ENCODE measurements at regions not wholly inside any gene's neighbourhood (a gene's known extent, or its start where the extent isn't known, plus 50 kb on each side); places are given as distances from the start of the nearest gene placed in this dataset.
"Not testable (repeated sequence)": the region's sequence is repeated elsewhere in the genome, so short reads cannot be mapped to it uniquely, and the experiment has no call there.

DNA sequence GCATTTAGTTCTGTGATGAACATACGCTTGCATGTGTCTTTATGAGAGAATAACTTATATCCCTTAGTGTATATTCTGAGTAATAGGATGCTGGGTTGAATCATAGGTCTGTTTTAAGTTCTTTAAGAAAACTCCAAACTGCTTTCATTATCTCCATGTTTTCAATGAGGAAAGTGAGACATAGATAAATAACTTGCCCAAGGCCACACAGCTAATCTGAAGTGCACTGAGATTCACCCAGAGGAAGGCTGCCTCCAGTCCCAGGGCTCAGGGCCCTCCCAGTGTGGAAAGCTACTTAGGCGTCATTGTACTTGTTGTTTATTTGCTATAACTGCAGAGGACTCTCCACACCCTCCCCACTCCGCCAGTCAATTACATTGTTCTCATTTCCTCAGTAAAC, 126.7 kb downstream of the INHBA start:
- no peak for DNase-seq

DNA sequence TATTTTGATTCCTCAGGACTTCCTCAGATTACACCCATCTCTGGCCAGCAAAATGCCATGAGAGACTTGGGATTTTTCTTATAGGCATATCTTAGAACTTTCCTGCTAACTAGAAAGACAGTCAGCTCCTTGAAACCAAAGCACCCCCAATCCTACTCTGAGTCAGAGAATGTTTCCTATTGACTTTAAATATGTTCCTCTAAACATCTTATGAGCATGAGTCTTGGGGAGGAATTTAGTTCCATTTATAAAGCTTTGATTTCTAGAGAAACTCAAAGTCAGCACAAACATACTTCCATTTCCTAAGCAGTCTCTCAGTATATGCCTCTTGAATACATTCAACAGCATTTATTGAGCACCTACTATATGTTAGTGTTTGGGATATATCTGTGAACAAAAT, 128.5 kb downstream of the INHBA start:
- DNase-seq, result no peak

DNA sequence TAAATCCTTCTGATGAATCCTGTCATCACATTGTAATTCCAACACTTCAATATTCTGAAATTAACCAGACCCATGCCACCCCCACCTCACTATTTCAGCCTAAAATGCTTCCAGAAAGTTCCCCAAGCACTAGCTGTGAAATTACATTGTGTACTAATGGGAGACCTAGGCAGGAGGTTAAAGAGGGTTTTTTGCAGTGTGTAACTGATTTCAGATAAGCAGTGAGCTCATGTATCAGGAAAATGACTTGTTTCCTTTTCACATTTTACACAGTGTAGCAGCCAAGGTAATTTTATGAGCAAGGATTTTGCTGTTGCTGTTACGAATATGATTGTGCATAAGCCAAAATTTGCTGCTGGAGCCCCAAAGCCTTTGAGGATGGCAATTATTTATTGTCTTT, 129.0 kb downstream of the INHBA start:
- DNase-seq, result no peak

DNA sequence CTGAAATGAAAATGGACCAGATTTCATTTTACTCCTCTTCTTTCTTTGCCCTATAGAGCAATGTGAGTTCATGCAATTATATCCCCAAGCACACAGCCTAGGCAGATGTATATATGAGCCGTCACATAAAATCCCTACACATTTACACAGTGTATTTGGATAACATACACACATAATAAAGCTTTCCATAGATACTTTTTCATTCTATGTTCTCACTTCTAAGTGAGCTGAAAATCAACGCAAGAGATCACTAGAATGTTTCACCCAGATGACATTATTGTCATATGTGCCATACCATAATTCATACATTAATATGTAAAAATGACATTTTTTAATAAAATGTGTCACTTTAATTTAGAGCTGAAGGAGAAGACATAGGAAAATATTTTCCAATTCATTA, 129.4 kb downstream of the INHBA start:
- DNase-seq, result no peak

DNA sequence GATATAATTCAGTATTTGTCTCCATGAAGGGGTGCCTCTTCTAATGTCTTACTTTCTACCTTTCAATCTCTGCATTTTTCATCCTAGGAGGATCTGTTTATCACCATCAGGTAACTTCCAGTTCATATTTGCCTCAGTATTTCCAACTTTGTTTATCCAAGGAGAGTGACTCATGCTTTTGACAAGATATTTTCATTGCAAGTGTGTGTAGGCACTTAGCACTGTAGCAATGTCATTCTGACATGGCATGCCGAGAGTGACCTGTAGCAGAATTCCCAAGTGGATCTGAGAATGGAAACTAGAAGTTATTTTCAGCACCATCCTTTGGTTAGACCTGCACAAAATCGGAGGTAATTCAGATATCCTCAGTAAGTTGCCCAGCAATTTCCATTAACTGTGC, 129.9 kb downstream of the INHBA start:
- DNase-seq, result no peak

DNA sequence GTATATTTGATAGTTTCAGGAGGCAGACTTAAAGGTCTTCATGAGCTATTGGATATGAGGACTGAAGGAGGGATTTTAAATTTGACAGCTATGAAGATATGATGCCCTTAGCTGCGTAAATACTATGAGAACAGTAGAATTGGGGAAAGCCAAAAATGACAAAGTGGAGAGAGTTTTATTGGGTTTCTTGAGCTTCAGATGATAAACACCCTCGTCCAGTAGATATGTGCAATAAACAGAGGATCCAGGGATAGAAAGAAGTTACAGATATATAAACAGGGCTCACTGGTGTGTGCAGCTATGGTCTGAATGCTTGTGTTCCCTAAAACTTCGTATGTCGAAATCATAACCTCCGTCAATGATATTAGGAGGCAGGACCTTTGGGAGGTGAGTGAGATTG, 131.3 kb downstream of the INHBA start:
- no peak for DNase-seq

DNA sequence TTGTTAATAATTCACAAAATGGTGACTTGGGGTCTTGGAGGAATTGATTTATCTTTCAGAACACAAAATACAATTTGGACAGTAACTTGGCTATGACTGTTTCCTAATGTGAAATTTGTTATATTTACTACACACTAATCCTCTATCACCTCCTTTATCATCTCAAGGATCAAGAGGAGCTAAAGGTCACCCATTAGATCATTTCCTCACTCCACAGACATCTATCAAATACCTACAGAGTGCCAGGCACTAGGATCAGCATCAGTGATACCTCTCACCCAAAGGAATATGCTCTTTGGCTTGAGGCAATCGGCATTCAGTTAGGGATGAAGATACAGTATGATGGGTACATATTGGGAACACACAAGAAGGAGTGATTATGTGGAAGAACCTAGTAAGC, 132.1 kb downstream of the INHBA start:
- no peak for DNase-seq

DNA sequence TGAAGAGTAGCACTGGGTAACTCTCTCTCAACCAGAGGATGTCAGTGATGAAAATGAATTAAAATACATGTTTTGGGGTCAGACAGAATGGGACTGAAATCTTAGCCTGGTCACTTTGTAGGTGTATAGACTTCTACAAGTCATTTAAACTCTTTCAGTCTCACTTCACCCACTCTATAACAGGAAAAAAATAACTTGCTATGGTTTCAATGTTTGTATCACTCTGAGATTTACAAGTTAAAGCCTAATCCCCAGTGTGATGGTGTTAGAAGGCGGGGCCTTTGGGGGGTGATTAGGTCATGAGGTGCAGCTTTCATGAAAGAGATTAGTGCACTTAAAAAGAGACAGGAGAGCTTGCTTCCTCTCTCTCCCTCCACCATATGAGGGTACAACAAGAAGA, 134.8 kb downstream of the INHBA start:
- DNase-seq, result no peak

DNA sequence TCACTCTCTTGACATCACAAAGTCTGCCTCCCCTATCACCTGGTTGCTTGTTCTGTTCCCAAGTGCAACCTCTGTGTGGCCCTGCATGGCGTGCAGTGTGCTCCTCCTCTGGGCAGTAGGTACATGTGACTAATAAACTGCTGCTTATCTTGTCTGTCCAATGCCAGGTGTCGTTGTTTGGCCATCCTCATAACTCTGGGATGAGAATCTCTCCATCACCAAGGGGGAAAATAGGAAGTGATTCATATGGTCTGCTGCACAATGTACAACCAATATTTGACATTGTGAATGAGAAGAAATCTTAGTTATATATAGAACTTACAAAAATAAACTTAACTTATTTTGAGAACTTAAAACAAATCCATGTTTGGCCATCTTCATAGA, 135.2 kb downstream of the INHBA start:
- no peak for DNase-seq

DNA sequence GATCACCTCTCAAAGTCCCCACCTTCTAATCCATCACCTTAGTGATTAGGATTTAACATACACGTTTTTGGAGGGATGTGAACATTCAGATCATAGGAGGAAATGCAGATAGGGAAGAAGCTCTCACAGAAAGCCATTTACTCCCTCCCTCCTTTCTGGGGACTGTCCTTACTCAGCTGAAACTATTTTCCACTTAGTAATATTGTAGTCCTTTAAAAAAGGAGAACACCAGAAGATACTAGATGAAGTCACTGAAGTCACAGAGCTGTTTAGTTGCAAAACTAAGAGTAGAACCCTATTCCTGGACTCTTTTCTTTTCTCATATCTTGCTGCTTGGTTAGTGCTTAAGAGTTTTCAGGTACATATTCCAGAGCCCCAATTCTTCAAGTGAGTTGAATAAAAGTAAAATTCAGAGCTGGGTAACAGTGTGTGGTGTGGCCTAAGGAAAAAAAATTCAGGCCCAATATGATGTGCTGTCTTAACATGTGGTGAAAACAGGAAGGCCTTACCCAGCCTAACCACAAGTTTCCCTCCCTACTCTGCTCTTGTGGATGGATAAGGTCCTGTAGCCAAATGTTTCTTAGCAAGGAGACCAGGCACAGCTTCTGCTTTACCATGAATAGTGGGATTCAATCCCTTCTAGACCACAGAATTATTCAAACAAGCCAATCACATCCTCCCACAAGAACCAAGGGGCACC, 135.7 kb downstream of the INHBA start:
- no peak for DNase-seq

DNA sequence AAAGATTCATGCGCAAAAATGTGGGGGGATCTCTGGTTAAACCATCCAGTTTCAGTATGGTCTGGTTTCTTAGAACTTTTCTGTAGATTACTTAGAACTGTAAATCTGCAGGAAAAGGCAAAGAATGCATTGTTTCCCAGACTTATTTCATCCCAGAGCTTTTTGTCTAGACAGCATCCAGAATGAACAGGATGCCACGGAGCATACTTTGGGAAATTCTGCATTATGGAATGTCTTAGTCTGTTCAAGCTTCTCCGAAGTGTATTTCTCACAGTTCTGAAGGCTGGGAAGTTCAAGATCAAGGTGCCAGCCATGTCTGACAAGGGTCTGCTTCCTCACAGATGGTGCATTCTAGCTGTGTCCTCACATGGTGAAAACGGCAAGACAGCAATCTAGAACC, 136.3 kb downstream of the INHBA start:
- no peak for DNase-seq

DNA sequence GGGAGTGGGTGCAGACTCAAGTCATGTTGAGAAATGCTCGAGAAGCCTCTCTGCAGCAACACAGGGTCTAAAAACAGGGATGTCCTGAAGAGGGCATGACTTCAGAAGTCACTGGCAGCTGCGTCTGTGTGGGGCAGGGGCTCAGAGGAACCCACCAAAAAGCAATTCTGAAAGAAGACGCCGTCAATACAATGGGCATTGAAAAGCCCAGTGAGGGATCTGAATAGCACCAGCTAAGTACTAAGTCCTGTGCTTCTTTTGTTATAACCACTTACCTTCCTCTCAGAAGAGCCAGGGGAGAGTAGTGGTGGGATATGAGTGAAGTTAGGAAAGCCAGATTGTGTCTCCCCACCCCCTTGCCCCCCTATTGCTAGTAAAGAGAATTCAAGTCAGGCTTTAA, 137.2 kb downstream of the INHBA start:
- no peak for DNase-seq

DNA sequence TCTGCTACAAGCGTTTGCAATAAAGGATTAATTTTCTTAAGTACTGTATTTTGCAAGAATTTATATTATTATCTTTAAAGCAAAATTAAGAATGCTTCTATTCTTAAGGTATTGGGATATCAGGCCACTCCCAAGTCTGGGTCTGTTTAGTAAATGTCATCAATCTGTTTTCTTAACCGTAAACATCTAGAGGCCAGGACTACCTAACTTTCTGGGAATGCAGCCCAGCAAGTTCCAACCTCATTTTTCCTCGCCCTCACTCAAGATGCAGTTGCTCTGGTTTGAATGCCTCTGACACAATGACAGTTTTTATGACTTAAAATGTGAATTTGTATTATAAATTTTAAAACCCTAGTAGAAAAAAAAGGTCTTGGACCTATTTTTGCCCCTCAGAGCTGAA, 143.5 kb downstream of the INHBA start:
- no peak for DNase-seq

DNA sequence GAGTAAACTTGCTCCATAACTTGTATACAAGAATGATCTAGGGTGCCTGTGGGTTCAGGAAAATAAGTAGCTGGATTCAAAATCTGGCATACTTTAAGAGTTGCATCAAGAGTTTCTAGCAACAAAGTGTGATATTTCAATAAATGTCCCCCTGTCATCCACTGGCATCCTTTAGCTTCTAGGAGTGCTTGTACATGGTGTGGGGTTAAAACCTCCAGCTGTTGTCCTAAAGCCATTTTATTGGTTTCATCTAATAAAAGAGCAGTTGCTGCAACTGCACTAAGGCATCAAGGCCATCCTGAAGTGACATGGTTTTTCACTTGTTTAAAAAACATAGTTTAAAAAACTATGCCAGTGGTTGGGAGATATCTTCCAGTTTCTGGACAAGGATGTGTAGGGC, 148.4 kb downstream of the INHBA start:
- DNase-seq, result no peak

DNA sequence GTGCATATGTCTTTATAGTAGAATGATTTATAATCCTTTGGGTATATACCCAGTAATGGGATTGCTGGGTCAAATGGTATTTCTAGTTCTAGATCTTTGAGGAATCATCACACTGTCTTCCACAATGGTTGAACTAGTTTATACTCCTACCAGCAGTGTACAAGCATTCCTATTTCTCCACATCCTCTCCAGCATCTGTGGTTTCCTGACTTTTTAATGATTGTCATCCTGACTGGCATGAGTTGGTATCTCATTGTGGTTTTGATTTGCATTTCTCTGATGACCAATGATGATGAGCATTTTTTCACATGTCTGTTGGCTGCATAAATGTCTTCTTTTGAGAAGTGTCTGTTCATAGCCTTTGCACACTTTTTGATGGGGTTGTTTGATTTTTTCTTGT, 152.8 kb downstream of the INHBA start:
- not testable (repeated sequence) for DNase-seq

DNA sequence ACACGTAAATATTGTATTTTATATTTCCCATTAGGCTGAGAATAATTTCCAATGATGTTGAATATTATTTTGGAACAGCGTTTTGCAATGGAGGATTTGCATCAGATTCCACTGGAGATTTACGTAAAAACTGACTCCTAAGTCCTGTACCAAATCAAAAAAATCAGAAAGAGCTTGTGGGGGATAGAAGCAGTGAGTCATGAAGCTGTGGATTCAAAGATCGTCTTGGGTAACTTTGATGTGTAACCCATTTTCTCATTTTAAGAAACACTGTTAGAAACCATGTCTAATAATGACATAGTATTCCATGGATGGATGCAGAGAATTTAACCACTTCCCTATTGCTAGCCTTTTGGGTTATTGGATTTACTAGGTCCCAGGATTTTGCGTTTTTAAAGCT, 158.6 kb downstream of the INHBA start:
- no peak for DNase-seq

DNA sequence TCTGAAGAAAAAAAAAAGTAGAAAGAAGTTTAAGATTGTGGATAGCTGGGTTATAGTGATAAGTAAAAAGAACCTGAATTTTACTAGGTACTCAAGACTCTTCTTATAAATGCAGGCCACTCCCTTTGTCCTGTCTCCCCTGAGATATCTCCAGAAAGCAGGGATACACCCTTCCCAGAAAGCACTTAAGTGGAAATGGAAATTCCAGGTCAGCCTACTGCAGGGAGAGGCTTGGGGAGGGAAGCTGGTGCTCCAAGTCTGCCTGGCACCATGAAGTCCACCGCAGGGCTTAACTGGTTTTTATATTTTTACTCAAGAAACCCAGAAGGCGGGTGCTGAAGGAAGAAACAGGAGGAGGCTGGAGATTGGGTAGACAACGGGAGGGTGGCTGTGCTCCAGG, 162.3 kb downstream of the INHBA start:
- DNase-seq, result no peak

DNA sequence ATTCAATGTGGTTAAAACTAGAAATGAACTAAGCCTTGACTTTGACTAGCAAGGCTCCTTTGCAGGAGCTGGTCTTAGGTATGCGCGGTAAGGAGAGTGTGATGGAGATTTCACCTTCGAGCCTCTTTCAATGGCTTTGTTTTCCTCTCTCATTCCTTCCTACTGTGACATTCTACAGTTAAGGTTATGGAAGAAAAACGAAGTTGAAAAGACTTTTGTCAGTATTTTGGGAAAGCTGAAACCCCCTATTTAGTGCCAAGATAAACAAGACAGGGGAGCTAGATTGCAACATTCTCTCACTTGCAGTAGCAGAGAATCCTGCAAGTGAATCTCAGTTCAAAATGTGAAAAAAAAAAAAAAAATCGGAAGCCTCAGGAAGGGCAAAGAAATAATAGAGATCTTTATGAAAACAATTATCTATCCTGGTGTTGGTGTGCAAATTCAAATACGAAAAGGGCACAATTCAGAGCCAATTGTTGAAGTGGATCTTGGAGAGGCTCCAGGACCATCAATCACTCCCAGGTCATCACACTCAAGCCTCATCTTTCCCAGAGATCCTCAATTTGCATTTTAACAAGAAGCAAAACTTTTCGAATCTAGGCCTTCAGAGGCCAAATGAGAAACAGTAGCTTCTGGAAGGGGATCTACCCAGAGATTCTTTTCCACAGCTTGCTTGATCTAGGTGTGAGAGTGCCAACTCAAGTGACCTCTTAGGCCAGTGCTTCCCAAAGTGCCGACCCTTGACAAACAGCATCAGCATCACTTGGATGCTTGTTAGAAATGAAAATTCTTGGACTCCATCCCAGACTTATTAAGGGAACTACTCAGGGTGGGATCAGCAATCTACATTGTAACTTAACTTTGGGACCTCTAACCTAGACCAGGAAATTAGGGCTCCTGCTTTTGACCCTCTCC, 163.8 kb downstream of the INHBA start:
- DNase-seq, result no peak

DNA sequence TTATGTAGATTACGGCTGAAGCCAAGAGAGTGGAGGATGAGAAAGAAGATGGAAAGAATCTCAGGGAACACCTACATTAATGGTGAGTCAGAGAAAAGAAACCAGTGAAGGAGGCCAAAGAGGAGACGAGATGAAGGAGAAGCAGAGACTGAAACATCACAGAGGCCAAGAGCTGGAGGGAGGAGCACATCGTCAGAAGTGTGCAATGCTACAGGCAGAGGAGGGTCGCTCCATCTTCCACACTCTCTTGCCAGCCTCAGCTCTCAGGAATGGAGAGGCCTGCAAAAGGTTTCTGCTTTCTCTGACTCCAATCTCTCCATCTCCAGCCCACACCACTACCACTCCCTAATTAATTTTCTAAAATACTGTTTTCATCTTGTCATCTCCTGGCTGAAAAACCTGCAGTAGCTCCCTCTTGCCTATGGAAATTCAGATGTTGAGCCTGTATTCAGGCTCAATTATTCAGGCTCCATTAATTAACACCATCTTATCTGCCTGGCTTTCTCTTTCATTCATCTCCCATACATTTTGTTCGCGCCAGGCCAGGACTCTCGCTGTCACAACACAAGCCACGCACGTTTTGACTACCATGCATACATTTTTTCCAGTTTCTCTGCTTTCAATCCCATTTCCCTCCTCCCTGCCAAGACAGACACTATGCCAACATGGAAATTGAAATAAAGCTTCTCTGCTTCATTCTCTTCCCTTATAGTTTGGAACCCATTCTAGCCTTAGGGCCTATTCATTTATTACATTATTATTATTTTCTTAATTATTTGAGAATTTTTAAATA, 165.8 kb downstream of the INHBA start:
- no peak for DNase-seq

DNA sequence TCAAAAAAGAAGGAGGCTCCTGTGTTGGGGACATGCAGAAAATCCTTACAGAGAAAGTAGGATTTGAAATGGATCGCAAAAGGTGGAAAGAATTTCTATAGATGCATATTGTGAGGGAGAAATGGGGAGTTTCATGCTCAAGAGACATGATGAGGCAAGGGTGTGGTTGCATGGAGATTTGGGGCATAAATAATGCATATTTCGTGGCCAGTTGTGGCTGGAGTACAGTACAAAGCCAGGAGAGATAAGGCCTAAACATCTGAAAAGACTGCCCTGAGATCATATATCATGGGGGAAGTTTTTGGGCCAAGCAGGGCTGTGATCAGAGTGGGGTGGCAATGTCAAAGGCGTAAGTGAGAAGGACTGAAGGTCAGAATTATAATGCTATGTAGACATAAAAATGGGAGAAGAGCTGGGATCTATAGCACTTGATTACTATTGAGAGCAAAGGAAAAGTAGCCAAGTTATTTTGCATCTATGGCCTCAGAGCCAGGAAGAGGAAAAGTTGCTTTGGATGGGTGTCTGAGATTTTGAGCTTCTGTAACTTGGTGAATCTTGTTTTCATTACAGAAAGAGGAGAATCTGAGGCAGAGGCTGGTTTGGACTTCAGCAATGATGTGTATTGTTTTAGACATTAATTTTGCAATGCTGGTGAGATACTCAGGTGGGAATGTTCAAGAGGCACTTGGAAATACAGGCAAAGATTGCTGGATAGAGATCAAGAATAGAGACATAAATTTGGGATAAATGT, 166.6 kb downstream of the INHBA start:
- DNase-seq, result no peak

DNA sequence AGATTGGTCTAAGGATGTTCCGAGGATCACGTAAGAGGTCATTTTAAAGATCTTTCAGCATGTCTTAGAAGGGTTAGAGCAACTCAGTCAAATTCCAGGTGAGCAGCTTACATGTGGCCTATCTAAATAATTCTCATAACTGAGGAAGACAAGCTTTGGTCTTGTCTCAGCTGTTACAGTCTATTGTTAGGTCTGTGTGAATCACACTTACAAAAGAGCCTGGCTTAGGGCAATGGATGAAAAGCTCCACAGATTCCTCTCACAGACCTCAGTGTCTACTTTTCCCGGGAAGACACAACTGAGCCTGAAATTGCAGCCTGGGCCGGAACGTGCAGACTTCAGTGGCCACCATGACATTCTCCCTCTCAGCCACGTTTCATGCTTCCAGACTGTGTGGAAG, 173.1 kb downstream of the INHBA start:
- DNase-seq, result no peak

DNA sequence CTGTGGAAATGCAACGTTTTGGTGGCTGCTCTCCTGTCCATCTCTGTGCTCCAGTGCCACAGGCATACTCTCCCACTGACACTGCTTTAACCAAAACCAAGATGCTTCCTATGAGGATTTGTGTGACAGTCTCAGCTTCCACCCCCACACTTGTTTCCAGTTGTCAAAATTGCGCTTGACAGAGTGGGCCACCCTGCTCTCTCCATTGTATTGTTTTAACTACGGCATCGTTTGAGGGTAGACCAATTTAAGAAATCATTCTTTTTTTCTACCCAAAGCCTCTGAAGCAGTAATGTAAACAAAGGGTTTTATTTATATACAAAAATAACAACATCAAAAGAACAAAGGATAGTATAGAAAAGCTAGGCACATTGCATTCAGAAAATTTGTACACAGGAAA, 178.0 kb downstream of the INHBA start:
- DNase-seq, result no peak

DNA sequence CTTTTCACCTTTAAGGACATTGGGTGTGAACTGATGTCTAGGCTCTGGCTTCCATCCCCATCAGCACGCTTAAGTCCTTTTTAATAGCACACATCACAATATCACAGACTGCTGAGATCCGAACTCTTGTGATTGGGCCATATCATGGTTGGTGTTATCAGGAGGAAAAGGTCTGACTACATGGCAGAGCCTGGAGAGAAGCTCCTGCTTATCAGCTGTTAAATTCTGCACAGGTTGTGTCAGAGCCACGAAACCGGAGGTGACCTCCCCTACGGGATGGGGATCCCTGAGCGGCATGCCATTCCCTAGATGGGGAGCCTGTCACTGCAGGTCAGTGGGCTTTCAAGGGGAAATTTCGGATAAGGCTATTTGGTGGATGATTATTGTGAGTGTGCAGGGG, 182.4 kb downstream of the INHBA start:
- no peak for DNase-seq

All from NCI-H1694 treated with DMSO at 0.1 percent for 48 hours (cell line).